ENCODE measurements at regions not wholly inside any gene's neighbourhood (a gene's known extent, or its start where the extent isn't known, plus 50 kb on each side); places are given as distances from the start of the nearest gene placed in this dataset.

- Mint-ChIP-seq H3K4me3 (no peak overlapping the region), H3K27ac (no peak overlapping the region), H3K9me3 (peaks cover 13% of the 10 kb centered on the region), H3K27me3 (ENCODE audit: low read depth) (no peaks in the 10 kb centered on the region), H3K36me3 (no peaks in the 10 kb centered on the region), H3K4me1 (no peaks in the 10 kb centered on the region)
- TF ChIP-seq FOXP1 (CRISPR knock-in tag; IDR thresholded peaks at IDR 0.05; ENCODE audit: borderline replicate concordance) = no peak
- ATAC-seq (no peak), DNase-seq (ENCODE audit: low spot score) (no peak)
- POLR2A ChIA-PET = no interaction called here
- CTCF ChIA-PET = no interaction called here
Measured at GRCh38 chr18:43635397-43635796, 358.1 kb upstream of the SYT4 start.

- TF ChIP-seq ZNF317 (CRISPR knock-in tag; IDR thresholded peaks at IDR 0.05; ENCODE audit: borderline replicate concordance, low read depth) = no peak
- no peak for TF ChIP-seq ZNF263 (CRISPR knock-in tag; IDR thresholded peaks at IDR 0.05; ENCODE audit: low read depth)
- TF ChIP-seq, protein P1, sequence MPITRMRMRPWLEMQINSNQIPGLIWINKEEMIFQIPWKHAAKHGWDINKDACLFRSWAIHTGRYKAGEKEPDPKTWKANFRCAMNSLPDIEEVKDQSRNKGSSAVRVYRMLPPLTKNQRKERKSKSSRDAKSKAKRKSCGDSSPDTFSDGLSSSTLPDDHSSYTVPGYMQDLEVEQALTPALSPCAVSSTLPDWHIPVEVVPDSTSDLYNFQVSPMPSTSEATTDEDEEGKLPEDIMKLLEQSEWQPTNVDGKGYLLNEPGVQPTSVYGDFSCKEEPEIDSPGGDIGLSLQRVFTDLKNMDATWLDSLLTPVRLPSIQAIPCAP (CRISPR knock-in tag; IDR thresholded peaks at IDR 0.05) = no peak
- ATAC-seq (no peak), DNase-seq (ENCODE audit: low spot score) (no peak)
- ChIA-PET POLR2A (no interaction called here), CTCF (no interaction called here)
- Mint-ChIP-seq H3K9me3 (peaks cover 30% of the 10 kb centered on the region), H3K27me3 (ENCODE audit: low read depth) (no peaks in the 10 kb centered on the region), H3K36me3 (no peaks in the 10 kb centered on the region; the same call in 1 of the 2 replicates), H3K4me3 (no peak overlapping the region), H3K27ac (no peak overlapping the region), H3K4me1 (no peaks in the 10 kb centered on the region)
Measured at GRCh38 chr18:43642727-43643330, 365.5 kb upstream of the SYT4 start.

DNA sequence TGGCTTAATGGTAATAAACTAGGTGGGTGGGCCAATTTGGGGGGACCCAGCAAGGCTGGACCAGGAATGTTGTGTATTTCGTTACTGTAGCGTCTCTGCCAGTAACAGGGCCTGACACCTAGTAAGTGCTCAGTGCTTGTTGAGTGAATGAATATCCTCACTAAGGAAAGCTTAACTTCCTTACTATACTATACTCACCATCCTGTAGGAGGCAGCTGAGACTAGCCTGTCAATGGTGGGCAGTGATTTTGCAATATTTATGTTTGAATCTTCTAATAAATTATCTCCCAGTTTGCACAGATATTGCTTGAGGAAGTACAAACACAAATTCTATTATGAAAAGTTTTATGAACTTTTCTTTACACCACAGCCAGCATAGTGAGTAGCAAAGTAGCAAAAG is 370.7 kb upstream of the SYT4 start:
- TF ChIP-seq, protein P1 (CRISPR knock-in tag; IDR thresholded peaks at IDR 0.05) = no peak
- TF ChIP-seq FOXJ3 (CRISPR knock-in tag; IDR thresholded peaks at IDR 0.05; ENCODE audit: borderline replicate concordance) = no peak
- TF ChIP-seq, protein P2, sequence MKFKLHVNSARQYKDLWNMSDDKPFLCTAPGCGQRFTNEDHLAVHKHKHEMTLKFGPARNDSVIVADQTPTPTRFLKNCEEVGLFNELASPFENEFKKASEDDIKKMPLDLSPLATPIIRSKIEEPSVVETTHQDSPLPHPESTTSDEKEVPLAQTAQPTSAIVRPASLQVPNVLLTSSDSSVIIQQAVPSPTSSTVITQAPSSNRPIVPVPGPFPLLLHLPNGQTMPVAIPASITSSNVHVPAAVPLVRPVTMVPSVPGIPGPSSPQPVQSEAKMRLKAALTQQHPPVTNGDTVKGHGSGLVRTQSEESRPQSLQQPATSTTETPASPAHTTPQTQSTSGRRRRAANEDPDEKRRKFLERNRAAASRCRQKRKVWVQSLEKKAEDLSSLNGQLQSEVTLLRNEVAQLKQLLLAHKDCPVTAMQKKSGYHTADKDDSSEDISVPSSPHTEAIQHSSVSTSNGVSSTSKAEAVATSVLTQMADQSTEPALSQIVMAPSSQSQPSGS (CRISPR knock-in tag; IDR thresholded peaks at IDR 0.05; ENCODE audit: borderline replicate concordance, low read depth) = no peak
- TF ChIP-seq ERG (CRISPR knock-in tag; IDR thresholded peaks at IDR 0.05) = no peak
- no peak for TF ChIP-seq ZNF396 (CRISPR knock-in tag; IDR thresholded peaks at IDR 0.05; ENCODE audit: borderline replicate concordance)
- no peak for TF ChIP-seq ZNF121 (CRISPR knock-in tag; IDR thresholded peaks at IDR 0.05)
- no peak for TF ChIP-seq FOXK1 (CRISPR knock-in tag; IDR thresholded peaks at IDR 0.05)
- TF ChIP-seq, protein P3, sequence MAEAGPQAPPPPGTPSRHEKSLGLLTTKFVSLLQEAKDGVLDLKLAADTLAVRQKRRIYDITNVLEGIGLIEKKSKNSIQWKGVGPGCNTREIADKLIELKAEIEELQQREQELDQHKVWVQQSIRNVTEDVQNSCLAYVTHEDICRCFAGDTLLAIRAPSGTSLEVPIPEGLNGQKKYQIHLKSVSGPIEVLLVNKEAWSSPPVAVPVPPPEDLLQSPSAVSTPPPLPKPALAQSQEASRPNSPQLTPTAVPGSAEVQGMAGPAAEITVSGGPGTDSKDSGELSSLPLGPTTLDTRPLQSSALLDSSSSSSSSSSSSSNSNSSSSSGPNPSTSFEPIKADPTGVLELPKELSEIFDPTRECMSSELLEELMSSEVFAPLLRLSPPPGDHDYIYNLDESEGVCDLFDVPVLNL (CRISPR knock-in tag; IDR thresholded peaks at IDR 0.05; ENCODE audit: borderline replicate concordance, low read depth) = no peak
- TF ChIP-seq, protein P4, sequence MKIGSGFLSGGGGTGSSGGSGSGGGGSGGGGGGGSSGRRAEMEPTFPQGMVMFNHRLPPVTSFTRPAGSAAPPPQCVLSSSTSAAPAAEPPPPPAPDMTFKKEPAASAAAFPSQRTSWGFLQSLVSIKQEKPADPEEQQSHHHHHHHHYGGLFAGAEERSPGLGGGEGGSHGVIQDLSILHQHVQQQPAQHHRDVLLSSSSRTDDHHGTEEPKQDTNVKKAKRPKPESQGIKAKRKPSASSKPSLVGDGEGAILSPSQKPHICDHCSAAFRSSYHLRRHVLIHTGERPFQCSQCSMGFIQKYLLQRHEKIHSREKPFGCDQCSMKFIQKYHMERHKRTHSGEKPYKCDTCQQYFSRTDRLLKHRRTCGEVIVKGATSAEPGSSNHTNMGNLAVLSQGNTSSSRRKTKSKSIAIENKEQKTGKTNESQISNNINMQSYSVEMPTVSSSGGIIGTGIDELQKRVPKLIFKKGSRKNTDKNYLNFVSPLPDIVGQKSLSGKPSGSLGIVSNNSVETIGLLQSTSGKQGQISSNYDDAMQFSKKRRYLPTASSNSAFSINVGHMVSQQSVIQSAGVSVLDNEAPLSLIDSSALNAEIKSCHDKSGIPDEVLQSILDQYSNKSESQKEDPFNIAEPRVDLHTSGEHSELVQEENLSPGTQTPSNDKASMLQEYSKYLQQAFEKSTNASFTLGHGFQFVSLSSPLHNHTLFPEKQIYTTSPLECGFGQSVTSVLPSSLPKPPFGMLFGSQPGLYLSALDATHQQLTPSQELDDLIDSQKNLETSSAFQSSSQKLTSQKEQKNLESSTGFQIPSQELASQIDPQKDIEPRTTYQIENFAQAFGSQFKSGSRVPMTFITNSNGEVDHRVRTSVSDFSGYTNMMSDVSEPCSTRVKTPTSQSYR (CRISPR knock-in tag; IDR thresholded peaks at IDR 0.05) = no peak
- TF ChIP-seq FOXP1 (CRISPR knock-in tag; IDR thresholded peaks at IDR 0.05; ENCODE audit: borderline replicate concordance) = no peak
- TF ChIP-seq CREM (CRISPR knock-in tag; IDR thresholded peaks at IDR 0.05) = no peak
- no peak for TF ChIP-seq ATF3 (CRISPR knock-in tag; conservative IDR thresholded peaks at IDR 0.05)
- TF ChIP-seq, protein P5, sequence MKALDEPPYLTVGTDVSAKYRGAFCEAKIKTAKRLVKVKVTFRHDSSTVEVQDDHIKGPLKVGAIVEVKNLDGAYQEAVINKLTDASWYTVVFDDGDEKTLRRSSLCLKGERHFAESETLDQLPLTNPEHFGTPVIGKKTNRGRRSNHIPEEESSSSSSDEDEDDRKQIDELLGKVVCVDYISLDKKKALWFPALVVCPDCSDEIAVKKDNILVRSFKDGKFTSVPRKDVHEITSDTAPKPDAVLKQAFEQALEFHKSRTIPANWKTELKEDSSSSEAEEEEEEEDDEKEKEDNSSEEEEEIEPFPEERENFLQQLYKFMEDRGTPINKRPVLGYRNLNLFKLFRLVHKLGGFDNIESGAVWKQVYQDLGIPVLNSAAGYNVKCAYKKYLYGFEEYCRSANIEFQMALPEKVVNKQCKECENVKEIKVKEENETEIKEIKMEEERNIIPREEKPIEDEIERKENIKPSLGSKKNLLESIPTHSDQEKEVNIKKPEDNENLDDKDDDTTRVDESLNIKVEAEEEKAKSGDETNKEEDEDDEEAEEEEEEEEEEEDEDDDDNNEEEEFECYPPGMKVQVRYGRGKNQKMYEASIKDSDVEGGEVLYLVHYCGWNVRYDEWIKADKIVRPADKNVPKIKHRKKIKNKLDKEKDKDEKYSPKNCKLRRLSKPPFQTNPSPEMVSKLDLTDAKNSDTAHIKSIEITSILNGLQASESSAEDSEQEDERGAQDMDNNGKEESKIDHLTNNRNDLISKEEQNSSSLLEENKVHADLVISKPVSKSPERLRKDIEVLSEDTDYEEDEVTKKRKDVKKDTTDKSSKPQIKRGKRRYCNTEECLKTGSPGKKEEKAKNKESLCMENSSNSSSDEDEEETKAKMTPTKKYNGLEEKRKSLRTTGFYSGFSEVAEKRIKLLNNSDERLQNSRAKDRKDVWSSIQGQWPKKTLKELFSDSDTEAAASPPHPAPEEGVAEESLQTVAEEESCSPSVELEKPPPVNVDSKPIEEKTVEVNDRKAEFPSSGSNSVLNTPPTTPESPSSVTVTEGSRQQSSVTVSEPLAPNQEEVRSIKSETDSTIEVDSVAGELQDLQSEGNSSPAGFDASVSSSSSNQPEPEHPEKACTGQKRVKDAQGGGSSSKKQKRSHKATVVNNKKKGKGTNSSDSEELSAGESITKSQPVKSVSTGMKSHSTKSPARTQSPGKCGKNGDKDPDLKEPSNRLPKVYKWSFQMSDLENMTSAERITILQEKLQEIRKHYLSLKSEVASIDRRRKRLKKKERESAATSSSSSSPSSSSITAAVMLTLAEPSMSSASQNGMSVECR (CRISPR knock-in tag; IDR thresholded peaks at IDR 0.05; ENCODE audit: borderline replicate concordance) = no peak
- Mint-ChIP-seq H3K4me1 (no peaks in the 10 kb centered on the region), H3K27ac (no peak overlapping the region), H3K27me3 (ENCODE audit: low read depth) (no peaks in the 10 kb centered on the region), H3K9me3 (peaks cover 32% of the 10 kb centered on the region), H3K36me3 (peaks cover 13% of the 10 kb centered on the region), H3K4me3 (no peak overlapping the region)
- DNase-seq (ENCODE audit: low spot score) (no peak), ATAC-seq (peak; percentile 67; the same call in 1 of the 2 replicates)
- ChIA-PET POLR2A (no interaction called here), CTCF (interaction anchor here (0.9 to 1.4 kb wide), 3 partner anchors 10 to 447 kb away, joined by 3 to 4 read pairs (median 3); no protein-coding TSS in a partner anchor)
